PFSK-1 (cell line): ENCODE measurements at regions not wholly inside any gene's neighbourhood (a gene's known extent, or its start where the extent isn't known, plus 50 kb on each side); places are given as distances from the start of the nearest gene placed in this dataset.

Experiments used
- FOXP2 ChIP-seq: optimal IDR thresholded peaks from 2 replicates; pipeline ENCODE3; 2011; ENCODE audit warnings: borderline replicate concordance, control low read depth, inconsistent platforms; ENCODE audit not compliant: insufficient read depth; ENCODE audit errors: extremely low read length, extremely low read depth
- POLR2AphosphoS5 ChIP-seq: IDR thresholded peaks from 2 replicates; pipeline ENCODE4 v1.6.1; 2012; ENCODE audit warnings: low read depth, mild to moderate bottlenecking, control low read depth, low read length, moderate library complexity
- REST ChIP-seq, 2 experiments: IDR thresholded peaks; 2 replicates each; pipeline versions ENCODE4 v1.6.1 to v1.8.0; 2011 to 2012; ENCODE audit warnings: low read depth in 2 of 2, low read length in 2 of 2, control low read depth in 1 of 2, inconsistent platforms in 1 of 2, mild to moderate bottlenecking in 1 of 2, moderate library complexity in 1 of 2; ENCODE audit not compliant: insufficient read depth in 1 of 2
- SIN3A ChIP-seq: IDR thresholded peaks from 2 replicates; pipeline ENCODE4 v1.6.1; 2012; ENCODE audit warnings: mild to moderate bottlenecking, low read length, moderate library complexity, borderline replicate concordance; ENCODE audit not compliant: insufficient read depth
- TAF1 ChIP-seq: IDR thresholded peaks from 2 replicates; pipeline ENCODE4 v1.6.1; 2012; ENCODE audit warnings: low read length, control low read depth, borderline replicate concordance; ENCODE audit not compliant: insufficient read depth

- TF ChIP-seq POLR2AphosphoS5 = no peak
- no peak for TF ChIP-seq REST (IDR thresholded peaks at IDR 0.05; ENCODE audit: insufficient read depth in 1 of 2, low read depth in 2 of 2, low read length in 2 of 2)
- no peak for TF ChIP-seq TAF1
- TF ChIP-seq FOXP2 = no peak
- TF ChIP-seq SIN3A = no peak
Observed at GRCh38 chr10:28849821-28850220, 172.5 kb downstream of the BAMBI start.

GRCh38 chr10:28850784-28851183, 173.5 kb downstream of the BAMBI start:
- TF ChIP-seq SIN3A (no peak), REST (IDR thresholded peaks at IDR 0.05; ENCODE audit: insufficient read depth in 1 of 2, low read depth in 2 of 2, low read length in 2 of 2) (no peak), POLR2AphosphoS5 (no peak), TAF1 (no peak), FOXP2 (no peak)

- no peak for TF ChIP-seq TAF1
- no peak for TF ChIP-seq REST (IDR thresholded peaks at IDR 0.05; ENCODE audit: insufficient read depth in 1 of 2, low read depth in 2 of 2, low read length in 2 of 2)
- no peak for TF ChIP-seq FOXP2
- no peak for TF ChIP-seq POLR2AphosphoS5
- TF ChIP-seq SIN3A = no peak
Observed at GRCh38 chr10:28853195-28853594, 175.9 kb downstream of the BAMBI start.

GRCh38 chr10:28857164-28857563, 179.8 kb downstream of the BAMBI start:
- TF ChIP-seq TAF1 (no peak), FOXP2 (no peak), REST (IDR thresholded peaks at IDR 0.05; ENCODE audit: insufficient read depth in 1 of 2, low read depth in 2 of 2, low read length in 2 of 2) (no peak), POLR2AphosphoS5 (no peak), SIN3A (no peak)

- no peak for TF ChIP-seq SIN3A
- no peak for TF ChIP-seq FOXP2
- no peak for TF ChIP-seq REST (IDR thresholded peaks at IDR 0.05; ENCODE audit: insufficient read depth in 1 of 2, low read depth in 2 of 2, low read length in 2 of 2)
Observed at GRCh38 chr10:28858646-28859045, 181.3 kb downstream of the BAMBI start.
